ENCODE measurements at regions not wholly inside any gene's neighbourhood (a gene's known extent, or its start where the extent isn't known, plus 50 kb on each side); places are given as distances from the start of the nearest gene placed in this dataset.

GRCh38 chr4:174116021-174116420, 167.4 kb downstream of the FBXO8 start:
- Mint-ChIP-seq H3K27ac (no peak overlapping the region), H3K9me3 (peaks cover 0 to 3% (median 0%) of the 10 kb centered on the region in 6 donors), H3K36me3 (no peaks in the 10 kb centered on the region), H3K4me1 (peaks cover 0 to 2% of the 10 kb centered on the region in 2 donors), H3K4me3 (no peak overlapping the region), H3K27me3 (ENCODE audit: low read depth in 3 of 3) (peaks cover 4 to 16% (median 8%) of the 10 kb centered on the region in 3 donors)
- no peak for DNase-seq

DNA sequence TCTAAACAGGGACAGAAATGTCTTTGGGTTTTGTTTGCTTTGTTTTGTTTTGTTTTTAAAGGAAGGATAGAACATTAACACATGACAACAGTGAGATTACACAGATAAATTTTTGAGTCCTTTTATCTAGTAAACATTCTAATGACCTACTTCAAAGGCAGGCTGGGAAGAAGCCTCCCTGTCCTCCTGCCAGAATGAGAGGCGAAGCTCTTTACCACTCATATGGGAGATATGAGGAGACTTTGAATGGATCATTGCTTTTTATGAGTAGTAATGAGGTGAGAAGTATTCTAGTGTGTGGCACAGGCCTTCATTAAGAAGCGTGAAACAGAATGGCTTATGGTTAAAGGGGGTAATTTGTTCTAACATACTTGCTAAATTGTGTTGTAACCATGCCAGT, 172.0 kb downstream of the FBXO8 start:
- no peak overlapping the region for H3K4me3 Mint-ChIP-seq
- peaks cover 0 to 9% (median 0%) of the 10 kb centered on the region in 6 donors for H3K9me3 Mint-ChIP-seq
- H3K4me1 Mint-ChIP-seq: no peaks in the 10 kb centered on the region
- H3K27me3 Mint-ChIP-seq (ENCODE audit: low read depth in 3 of 3): peaks cover 2 to 12% (median 4%) of the 10 kb centered on the region in 3 donors
- H3K27ac Mint-ChIP-seq: no peak overlapping the region
- DNase-seq: no peak
- H3K36me3 Mint-ChIP-seq: no peaks in the 10 kb centered on the region

GRCh38 chr4:174110180-174110579, 173.3 kb downstream of the FBXO8 start:
- DNase-seq: no peak
- Mint-ChIP-seq H3K36me3 (no peaks in the 10 kb centered on the region), H3K9me3 (peaks cover 0 to 9% (median 0%) of the 10 kb centered on the region in 6 donors), H3K4me1 (no peaks in the 10 kb centered on the region), H3K27ac (no peak overlapping the region), H3K27me3 (ENCODE audit: low read depth in 3 of 3) (peaks cover 2 to 12% (median 4%) of the 10 kb centered on the region in 3 donors), H3K4me3 (no peak overlapping the region)

- no peaks in the 10 kb centered on the region for H3K36me3 Mint-ChIP-seq
- H3K4me1 Mint-ChIP-seq: no peaks in the 10 kb centered on the region
- peaks cover 2 to 9% (median 3%) of the 10 kb centered on the region in 3 donors for H3K27me3 Mint-ChIP-seq (ENCODE audit: low read depth in 3 of 3)
- H3K27ac Mint-ChIP-seq: no peak overlapping the region
- no peak for DNase-seq
- peaks cover 0 to 9% (median 0%) of the 10 kb centered on the region in 6 donors for H3K9me3 Mint-ChIP-seq
- no peak overlapping the region for H3K4me3 Mint-ChIP-seq
Measured at GRCh38 chr4:174107746-174108354, 175.6 kb downstream of the FBXO8 start.

DNA sequence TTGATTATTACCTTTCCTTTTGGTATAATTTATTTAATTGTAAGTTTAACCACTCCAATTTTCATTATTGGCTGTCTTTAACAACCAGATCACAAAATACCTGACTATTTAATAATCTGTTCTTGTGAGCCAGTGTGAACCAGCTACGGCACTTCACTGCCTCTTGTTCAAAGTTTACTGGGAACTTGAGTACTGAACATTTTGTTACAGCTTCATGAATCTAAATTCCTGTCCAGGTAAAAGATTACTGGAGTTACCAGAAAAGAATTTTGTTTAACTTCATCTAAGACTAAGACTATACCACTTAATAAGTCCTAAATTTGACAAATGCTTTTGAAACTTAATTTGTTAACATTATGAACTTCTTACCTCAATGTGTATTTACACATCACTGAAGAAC, 178.3 kb downstream of the FBXO8 start:
- DNase-seq: no peak
- H3K4me1 Mint-ChIP-seq: no peaks in the 10 kb centered on the region
- H3K27ac Mint-ChIP-seq: no peak overlapping the region
- peaks cover 2 to 9% (median 3%) of the 10 kb centered on the region in 3 donors for H3K27me3 Mint-ChIP-seq (ENCODE audit: low read depth in 3 of 3)
- H3K36me3 Mint-ChIP-seq: no peaks in the 10 kb centered on the region
- peaks cover 0 to 9% (median 0%) of the 10 kb centered on the region in 6 donors for H3K9me3 Mint-ChIP-seq
- H3K4me3 Mint-ChIP-seq: no peak overlapping the region

GRCh38 chr4:174100910-174101309, 182.6 kb downstream of the FBXO8 start:
- Mint-ChIP-seq H3K9me3 (peaks cover 0 to 7% (median 0%) of the 10 kb centered on the region in 6 donors), H3K27me3 (ENCODE audit: low read depth in 3 of 3) (no peaks in the 10 kb centered on the region), H3K27ac (no peak overlapping the region), H3K36me3 (no peaks in the 10 kb centered on the region), H3K4me3 (no peak overlapping the region), H3K4me1 (no peaks in the 10 kb centered on the region)
- DNase-seq: no peak

GRCh38 chr4:174099712-174100111, 183.8 kb downstream of the FBXO8 start:
- H3K36me3 Mint-ChIP-seq: no peaks in the 10 kb centered on the region
- no peak for DNase-seq
- H3K27ac Mint-ChIP-seq: no peak overlapping the region
- H3K9me3 Mint-ChIP-seq: peaks cover 0 to 7% (median 0%) of the 10 kb centered on the region in 6 donors
- no peaks in the 10 kb centered on the region for H3K4me1 Mint-ChIP-seq
- H3K27me3 Mint-ChIP-seq (ENCODE audit: low read depth in 3 of 3): no peaks in the 10 kb centered on the region
- no peak overlapping the region for H3K4me3 Mint-ChIP-seq

- H3K4me3 Mint-ChIP-seq: no peak overlapping the region
- H3K4me1 Mint-ChIP-seq: no peaks in the 10 kb centered on the region
- H3K9me3 Mint-ChIP-seq: peaks cover 0 to 10% (median 3%) of the 10 kb centered on the region in 6 donors
- no peaks in the 10 kb centered on the region for H3K36me3 Mint-ChIP-seq
- no peak overlapping the region for H3K27ac Mint-ChIP-seq
- DNase-seq: no peak
- peaks cover 0 to 2% (median 0%) of the 10 kb centered on the region in 3 donors for H3K27me3 Mint-ChIP-seq (ENCODE audit: low read depth in 3 of 3)
Measured at GRCh38 chr4:174096999-174097398, 186.5 kb downstream of the FBXO8 start.

DNA sequence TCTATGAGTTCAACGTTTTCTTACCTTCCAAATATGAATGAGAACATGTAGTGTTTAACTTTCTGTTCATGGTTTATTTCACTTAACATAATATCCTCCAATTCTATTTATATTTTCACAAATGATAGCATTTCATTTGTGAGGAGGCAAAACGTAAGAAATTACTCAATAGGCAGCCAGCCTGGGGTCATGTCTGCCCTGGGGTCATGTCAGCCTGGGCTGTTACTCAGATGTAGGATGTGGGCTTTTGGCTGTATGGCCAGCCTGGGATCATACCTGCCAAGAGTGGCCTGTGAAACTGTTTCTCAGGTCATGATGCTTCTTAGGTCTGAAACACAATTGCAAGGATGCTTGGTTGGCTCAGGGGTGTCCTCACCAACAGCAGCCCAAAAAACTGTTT, 187.0 kb downstream of the FBXO8 start:
- peaks cover 0 to 2% (median 0%) of the 10 kb centered on the region in 3 donors for H3K27me3 Mint-ChIP-seq (ENCODE audit: low read depth in 3 of 3)
- no peak for DNase-seq
- peaks cover 0 to 13% (median 3%) of the 10 kb centered on the region in 6 donors for H3K9me3 Mint-ChIP-seq
- H3K4me1 Mint-ChIP-seq: no peaks in the 10 kb centered on the region
- H3K36me3 Mint-ChIP-seq: no peaks in the 10 kb centered on the region
- no peak overlapping the region for H3K4me3 Mint-ChIP-seq
- no peak overlapping the region for H3K27ac Mint-ChIP-seq

- Mint-ChIP-seq H3K27ac (no peak overlapping the region), H3K4me3 (no peak overlapping the region), H3K36me3 (no peaks in the 10 kb centered on the region), H3K4me1 (no peaks in the 10 kb centered on the region), H3K27me3 (ENCODE audit: low read depth in 3 of 3) (peaks cover 0 to 2% (median 1%) of the 10 kb centered on the region in 3 donors), H3K9me3 (peaks cover 4 to 11% (median 9%) of the 10 kb centered on the region in 6 donors)
- DNase-seq: no peak
Measured at GRCh38 chr4:174091130-174091529, 192.3 kb downstream of the FBXO8 start.

- no peak overlapping the region for H3K27ac Mint-ChIP-seq
- H3K4me1 Mint-ChIP-seq: no peaks in the 10 kb centered on the region
- peaks cover 4 to 11% (median 9%) of the 10 kb centered on the region in 6 donors for H3K9me3 Mint-ChIP-seq
- no peak overlapping the region for H3K4me3 Mint-ChIP-seq
- no peaks in the 10 kb centered on the region for H3K36me3 Mint-ChIP-seq
- peaks cover 0 to 2% (median 1%) of the 10 kb centered on the region in 3 donors for H3K27me3 Mint-ChIP-seq (ENCODE audit: low read depth in 3 of 3)
- DNase-seq: no peak
Measured at GRCh38 chr4:174089711-174090110, 193.8 kb downstream of the FBXO8 start.

DNA sequence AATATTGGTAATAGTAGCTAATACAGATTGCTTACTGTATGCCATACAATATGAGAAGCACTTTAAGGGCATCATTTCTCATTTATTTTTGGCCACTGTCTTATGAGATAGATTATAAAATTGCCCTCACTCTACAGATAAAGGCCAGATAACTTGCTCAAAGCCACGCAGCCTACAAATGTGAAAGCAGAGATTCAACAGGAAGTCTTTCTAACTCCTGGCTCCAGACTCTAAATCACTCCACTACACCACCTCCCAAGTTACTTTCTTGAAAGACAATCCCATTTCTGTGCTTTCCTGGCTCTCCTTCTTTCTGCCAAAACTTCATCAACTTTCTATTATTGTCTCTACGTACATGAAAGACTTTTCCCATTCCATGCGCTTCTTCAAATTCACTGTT, 194.7 kb downstream of the FBXO8 start:
- Mint-ChIP-seq H3K27me3 (ENCODE audit: low read depth in 3 of 3) (peaks cover 0 to 2% (median 1%) of the 10 kb centered on the region in 3 donors), H3K9me3 (peaks cover 4 to 11% (median 8%) of the 10 kb centered on the region in 6 donors), H3K36me3 (no peaks in the 10 kb centered on the region), H3K4me1 (no peaks in the 10 kb centered on the region), H3K4me3 (no peak overlapping the region), H3K27ac (no peak overlapping the region)
- no peak for DNase-seq

- DNase-seq: no peak
- Mint-ChIP-seq H3K4me1 (no peaks in the 10 kb centered on the region), H3K4me3 (no peak overlapping the region), H3K27ac (no peak overlapping the region), H3K36me3 (no peaks in the 10 kb centered on the region), H3K27me3 (ENCODE audit: low read depth in 3 of 3) (peaks cover 0 to 1% (median 0%) of the 10 kb centered on the region in 3 donors), H3K9me3 (peaks cover 4 to 8% (median 6%) of the 10 kb centered on the region in 6 donors)
Measured at GRCh38 chr4:174086829-174087799, 196.4 kb downstream of the FBXO8 start.

GRCh38 chr4:174084981-174085380, 198.5 kb downstream of the FBXO8 start:
- no peaks in the 10 kb centered on the region for H3K36me3 Mint-ChIP-seq
- no peak overlapping the region for H3K27ac Mint-ChIP-seq
- no peaks in the 10 kb centered on the region for H3K4me1 Mint-ChIP-seq
- no peak for DNase-seq
- H3K4me3 Mint-ChIP-seq: no peak overlapping the region
- peaks cover 3 to 8% (median 4%) of the 10 kb centered on the region in 6 donors for H3K9me3 Mint-ChIP-seq
- peaks cover 0 to 1% (median 0%) of the 10 kb centered on the region in 3 donors for H3K27me3 Mint-ChIP-seq (ENCODE audit: low read depth in 3 of 3)
